NCI-H128 (cell line): ENCODE measurements at regions not wholly inside any gene's neighbourhood (a gene's known extent, or its start where the extent isn't known, plus 50 kb on each side); places are given as distances from the start of the nearest gene placed in this dataset.

ENCODE experiments used
- DNase-seq: peaks from one replicate; lab custom pipeline; 2025; ENCODE audit not compliant: unreplicated experiment; lab: John Stamatoyannopoulos, UW

DNA sequence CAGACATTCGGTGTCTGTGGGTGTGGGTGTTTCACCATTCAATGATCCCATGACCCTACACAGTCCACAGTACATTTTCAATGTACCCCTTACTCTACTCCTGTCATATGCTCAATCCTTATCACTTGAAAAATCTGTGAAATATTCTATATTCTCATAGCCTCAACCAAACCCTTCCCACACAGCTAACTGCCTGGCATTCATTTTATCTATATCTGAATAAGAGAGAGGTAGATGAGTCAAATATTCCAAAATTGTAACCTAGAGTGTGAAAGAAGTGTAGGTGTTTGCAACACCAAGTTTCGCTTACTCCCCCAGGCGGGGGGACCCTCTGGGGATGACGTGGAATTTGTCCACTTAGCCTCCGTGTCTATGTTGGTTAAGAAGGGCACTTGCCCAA, 354.8 kb downstream of the ETS1 start:
- no peak for DNase-seq

DNA sequence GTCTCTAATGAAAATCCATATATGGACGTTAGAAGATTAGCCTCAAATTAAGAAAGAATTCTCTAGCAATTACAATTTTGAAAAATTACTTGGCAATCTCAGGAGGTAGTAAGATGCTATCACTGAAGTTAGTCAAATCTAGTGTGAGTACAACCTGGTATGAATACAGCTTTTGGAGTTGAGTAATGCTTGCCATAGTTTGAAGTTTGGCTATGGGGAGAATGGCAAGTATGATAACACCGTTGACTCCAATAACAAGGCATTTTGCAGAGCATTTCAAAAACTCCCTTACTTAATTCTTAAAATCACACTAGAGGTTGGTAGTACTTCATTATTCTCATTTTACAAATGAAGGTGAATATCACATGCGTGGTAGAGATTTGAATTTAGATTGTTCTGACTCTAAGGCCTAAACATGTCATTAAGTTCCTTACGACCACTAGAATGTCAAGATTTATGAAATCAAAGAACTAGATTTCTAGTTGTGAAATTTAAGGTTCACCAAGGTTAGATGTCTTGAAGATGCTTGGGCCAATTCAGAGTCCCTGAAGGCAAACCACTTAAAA, 355.4 kb downstream of the ETS1 start:
- DNase-seq, result no peak

DNA sequence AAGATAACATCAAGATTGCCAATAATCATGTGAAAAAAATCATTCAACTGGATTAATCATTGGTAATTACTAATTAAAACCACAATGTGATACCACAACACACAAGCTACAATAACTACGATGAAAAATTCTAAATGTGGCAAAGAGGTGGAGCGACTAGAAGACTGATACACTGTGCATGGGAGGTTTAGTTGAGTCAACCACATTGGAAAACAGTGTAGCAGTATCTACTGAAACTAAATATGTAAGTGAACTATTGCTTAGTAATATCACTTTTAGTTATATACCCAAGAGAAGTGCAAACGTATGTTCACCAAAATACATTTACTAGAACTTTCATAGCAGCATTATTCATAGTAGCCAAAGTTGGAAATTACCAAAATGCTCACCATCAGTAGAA, 359.9 kb downstream of the ETS1 start:
- no peak for DNase-seq

DNA sequence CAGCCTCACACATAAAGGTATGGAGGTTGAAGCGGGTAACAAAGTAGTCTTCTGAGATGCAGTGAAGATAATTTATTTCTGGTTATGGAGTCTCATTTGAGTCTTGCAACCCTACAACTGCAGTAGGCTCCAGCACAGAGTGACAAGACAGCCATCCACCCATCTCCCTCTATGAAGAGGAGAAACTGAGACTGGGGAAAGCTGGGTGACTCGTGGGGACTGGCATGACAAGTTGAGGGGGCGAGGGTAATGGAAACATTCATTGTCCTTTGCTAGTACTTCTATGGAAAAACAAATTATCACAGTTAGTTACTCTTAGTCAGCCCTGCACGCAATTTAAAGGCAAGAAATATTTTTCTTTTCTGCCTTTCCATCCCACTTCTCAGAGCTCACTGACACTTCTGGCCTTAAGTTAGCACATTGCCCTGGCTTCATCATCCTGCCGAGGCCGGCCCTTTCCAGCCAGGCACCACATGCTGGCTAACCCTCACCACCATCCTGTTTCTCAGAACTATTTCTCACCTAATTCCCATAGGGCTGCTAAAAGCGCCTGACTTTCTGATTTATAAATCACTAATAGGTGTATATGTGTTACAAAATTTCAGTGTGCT, 361.1 kb downstream of the ETS1 start:
- no peak for DNase-seq

DNA sequence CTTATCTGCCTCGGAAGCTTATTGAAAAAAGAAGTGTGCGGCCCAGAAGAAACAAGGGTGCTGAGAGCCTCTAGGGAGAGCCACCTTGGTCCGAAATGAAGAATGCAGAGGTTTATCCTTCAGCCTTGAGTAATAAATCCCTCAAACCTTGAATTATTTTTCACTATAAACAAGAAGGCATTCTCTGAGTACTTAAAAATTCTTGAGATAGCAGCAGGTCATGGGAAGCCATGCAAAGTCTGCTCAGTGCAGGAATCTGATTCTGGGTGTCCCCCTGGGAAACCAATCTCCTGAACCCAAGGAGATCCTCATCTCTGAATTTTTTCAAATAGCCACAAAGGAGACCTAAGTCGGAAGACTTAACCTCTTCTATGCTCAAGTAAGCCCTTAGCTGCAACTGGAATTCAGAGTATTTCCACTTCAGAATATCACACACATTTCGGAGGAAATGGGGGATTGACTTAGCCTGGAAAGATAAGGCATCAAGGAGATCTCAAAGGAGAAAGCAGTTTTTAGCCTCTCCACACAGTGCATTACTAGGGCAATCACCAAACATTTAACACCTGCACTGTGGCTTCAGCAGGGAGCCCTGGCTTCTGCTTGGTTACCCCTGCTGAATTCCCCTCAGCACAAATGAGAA, 365.0 kb downstream of the ETS1 start:
- no peak for DNase-seq

DNA sequence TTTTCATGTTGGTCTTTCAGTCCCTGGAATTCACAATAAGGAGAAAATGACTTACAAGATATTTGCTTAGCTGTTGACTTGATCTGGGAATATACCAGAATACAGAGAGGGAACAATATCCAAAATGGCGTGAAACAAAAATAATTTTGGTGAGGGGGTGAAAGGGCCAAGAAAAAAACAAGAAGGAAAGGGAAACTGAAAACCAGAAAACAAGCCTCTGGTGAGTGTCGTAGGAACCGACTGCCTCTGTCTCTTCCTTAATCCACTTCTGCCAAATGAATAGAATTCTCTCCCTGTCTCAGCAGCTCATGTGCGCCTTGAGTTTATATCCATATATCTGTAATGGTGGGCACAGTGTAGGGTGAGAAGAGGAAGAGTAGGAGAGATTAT, 367.6 kb downstream of the ETS1 start:
- no peak for DNase-seq

DNA sequence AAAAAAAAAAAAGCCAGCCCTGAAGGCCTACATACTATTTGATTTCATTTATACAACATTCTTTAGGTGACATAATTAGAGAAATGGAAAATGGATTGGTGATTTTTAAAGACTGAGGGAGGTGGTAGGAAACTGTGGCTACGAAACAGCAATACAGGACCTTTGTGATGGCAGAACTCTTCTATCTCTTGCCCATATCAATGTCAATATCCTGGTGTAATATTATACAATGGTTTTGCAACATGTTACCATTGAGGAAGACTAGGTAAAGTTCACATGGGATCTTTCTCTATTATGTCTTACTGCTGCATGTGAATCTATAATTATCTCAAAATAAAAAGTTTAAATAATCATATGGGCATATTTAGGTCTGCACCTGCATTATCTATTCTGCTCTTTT, 371.2 kb downstream of the ETS1 start:
- no peak for DNase-seq

DNA sequence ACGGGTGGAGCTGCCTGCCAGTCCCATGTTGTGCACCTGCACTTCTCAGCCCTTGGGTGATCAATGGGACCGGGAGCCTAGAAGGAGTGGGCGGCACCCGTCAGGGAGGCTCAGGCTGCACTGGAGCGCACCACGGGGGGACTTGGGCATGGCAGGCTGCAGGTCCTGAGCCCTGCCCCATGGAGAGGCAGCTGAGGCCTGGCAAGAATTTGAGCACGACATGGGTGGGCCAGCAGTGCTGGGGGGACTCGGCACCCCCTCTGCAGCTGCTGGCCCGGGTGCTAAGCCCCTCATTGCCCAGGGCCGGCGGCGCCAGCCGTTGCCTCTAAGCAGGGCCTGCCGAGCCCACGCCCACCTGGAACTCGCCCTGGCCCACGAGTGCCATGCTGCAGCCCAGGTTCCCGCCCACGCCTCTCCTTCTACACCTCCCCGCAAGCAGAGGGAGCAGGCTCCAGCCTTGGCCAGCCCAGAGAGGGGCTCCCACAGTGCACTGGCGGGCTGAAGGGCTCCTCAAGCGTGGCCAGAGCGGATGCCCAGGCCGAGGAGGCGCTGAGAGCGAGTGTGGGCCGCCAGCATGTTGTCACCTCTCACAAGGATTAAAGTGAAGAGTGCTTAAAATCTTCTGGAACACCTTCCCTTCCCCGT, 372.0 kb downstream of the ETS1 start:
- no peak for DNase-seq

DNA sequence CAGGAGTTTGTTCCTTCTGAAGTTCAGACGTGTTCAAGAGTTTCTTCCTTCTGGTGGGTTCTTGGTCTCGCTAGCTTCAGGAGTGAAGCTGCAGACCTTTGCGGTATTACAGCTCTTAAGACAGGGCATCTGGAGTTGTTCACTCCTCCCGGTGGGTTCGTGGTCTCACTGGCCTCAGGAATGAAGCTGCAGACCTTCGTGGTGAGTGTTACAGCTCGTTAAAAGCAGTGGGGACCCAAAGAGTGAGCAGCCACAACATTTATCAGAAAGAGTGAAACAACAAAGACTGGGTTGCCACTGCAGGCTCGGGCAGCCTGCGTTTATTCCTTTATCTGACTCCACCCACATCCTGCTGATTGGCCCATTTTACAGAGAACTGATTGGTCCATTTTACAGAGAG, 373.1 kb downstream of the ETS1 start:
- no peak for DNase-seq

DNA sequence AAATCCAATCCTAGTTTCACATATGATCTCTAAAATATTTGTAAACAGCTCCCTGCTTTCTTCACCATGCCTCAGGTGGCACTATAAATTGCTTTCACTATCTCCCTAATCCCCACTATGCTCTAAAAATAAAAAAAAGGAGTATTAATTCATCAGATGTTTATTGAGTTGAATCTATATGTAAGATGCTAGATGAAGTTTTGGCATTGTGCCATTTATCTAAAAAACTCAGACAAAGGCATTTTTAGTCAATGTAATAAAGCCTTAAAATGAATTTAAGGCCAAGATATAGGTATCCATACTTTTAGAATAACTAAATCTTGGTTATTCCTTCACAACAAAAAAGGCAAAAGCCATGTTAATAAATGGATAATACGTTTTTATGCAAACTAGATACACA, 373.9 kb downstream of the ETS1 start:
- DNase-seq, result no peak

DNA sequence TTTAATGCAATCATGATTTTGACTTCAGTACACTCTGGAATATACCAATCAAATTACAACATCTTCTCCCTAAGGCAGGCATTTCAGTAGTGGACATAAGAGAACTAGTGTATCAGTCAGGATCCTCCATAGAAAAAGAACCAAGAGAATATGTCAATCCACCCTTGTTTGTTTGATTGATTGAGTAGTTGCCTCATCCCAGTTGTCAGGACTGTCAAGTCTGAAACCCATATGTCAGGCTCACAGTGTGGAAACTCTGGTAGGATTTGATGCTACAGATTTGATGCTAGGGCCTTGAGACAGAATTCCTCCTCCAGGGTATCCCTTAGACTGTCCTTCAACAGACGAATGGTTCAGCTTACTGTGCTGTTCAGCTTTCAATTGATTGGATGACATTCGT, 375.0 kb downstream of the ETS1 start:
- DNase-seq, result no peak

DNA sequence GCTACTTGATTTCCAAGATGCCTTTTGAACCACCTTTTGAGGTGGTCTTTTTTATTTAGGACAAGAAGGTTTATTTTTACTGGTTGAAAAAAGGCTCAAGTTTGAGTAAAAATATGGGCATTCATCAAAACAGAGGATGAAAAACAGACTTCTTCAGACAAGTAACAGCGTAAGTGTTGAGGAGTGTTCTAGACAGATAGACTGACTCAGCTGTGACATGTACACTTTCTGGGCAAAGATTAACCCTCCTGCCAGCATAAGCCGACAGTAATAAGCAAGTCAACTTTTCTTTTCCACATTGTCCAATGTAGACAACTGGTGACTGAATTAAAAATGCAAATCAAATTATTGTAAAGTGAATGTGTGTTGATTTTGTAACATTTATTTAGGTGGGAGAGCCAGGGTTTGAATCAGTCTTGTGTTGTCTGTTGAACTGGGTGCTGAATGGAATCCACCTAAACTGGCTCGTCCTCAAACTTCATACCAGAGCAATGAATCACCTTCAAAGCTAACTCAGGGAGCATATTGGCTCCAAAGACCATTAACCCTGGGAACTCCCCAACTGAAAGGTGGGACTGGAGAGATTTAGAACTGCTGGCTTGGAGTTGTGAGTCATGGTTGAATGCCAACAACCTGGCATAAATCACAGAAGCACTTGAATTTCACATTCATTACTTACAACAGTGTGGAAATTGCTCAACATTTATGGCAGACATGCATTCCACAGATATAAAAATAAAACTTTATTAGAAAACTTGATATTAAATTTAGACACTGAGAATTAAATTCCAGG, 377.0 kb downstream of the ETS1 start:
- DNase-seq, result no peak

DNA sequence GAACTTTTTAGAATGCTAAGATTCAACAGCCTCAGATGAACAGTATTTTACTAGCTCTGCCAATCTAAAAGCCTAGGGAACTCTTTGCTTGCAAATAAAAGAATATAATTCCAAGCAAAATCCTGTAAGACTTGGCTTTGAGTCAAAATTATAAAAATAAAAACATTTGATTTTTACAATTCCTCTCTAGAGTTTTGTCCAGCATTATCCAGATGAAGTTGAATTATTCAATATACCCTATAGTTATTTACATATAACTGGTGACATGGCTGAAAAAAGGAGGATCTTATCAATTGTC, 378.3 kb downstream of the ETS1 start:
- no peak for DNase-seq

DNA sequence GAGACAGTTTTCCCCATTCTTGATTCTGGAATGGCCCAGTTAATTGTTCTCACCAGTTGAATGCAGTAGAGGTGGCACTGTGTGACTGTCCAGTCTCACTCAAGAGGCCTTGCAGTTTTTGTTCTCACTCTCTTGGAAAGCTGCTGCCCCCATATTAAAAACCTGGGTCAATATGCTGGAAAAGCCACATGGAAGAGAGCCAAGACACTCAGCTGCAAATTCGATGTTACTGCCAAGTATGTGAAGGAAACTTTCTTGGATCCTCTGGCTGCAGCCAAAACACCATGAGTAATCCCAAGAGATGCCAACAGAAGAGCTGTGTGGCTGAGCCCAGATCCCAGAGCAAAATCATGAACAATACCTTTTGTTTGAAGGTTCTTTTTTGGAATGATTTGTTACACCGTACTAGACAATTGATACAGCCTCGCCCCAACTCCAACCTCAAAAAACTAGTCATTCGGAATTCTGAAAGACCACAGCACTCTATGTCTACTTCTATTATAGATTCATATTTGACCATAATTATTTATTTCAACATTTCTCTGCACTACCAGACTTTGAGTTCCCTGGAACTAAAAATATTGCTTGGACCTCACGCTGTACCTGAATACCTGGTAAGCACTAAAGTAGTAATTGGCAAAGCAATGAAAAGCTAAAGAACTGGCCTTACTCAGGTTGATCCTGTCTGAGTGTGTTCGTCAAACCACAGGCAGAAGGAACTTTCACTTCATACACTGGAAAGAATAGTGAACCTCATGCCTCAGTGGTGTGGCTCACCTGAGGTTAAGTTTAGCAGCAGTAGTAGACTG, 378.8 kb downstream of the ETS1 start:
- DNase-seq, result no peak

DNA sequence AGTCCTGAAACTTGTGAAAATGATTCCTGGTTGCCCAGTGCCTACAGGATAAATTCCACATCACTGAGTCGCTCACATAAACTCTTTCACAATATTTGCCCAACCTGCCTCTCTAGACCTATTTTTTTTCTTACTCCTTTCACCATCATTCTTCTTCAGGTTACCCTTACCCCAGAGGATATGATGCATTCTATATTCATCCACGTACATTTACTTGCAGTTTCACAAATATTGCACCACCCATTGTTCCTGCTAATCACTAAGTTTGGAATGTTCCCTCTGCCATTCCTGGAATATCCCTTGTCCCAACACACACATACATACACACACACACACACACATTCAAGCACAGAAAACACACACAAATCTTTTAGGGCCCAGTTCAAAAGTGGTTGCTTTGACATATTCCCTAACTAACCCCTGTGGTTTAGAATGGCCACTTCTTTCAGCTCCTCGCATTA, 379.5 kb downstream of the ETS1 start:
- DNase-seq, result no peak

DNA sequence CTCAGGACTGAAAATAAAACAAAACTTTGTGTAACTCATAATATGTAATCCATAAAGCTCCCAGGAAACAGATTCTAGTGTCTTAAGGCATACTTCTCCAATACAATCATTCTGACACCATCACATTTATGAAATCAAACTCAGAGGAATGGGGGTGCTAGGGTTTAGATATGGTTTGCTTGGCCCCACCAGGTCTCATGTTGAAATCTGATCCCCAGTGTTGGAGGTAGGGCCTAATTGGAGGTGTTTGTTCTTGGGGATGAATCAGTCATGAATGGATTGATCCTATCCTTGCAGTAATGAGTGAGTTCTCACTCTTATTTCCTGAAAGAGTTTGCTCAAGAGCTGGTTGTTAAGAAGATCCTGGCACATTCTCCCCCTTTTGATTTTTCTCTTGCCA, 380.9 kb downstream of the ETS1 start:
- no peak for DNase-seq

DNA sequence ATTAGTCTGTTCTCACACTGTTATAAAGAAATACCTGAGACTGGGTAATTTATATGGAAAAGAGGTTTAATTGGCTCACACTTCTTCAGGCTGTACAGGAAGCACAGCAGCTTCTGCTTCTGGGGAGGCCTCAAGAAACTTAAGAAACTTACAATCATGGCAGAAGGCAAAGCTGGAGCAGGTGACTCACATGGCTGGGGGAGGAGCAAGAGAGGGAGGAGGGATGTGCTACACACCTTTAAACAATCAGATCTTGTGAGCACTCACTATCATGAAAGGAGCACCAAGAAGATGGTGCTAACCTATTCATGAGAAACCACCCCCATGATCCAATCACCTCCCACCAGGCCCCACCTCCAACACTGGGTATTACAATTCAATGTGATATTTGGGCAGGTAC, 381.6 kb downstream of the ETS1 start:
- DNase-seq, result no peak

DNA sequence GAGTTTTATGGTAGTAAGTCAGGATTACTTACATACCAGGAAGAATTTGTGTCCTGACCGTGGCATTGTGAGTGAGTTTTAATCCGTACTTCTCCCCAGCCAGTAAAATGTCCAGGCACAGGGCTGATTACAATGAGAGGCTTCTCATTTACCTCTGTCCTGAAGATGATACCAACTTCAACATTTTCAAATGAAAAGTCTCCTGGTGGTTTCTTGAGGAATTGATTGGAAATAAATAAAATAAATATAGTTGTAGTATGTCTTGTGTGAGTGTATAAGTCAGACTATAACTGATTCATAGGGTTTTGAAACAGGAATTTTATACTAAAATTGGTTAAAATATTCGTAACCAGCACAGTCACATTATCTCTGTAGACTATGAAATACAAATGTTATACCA, 382.5 kb downstream of the ETS1 start:
- no peak for DNase-seq

DNA sequence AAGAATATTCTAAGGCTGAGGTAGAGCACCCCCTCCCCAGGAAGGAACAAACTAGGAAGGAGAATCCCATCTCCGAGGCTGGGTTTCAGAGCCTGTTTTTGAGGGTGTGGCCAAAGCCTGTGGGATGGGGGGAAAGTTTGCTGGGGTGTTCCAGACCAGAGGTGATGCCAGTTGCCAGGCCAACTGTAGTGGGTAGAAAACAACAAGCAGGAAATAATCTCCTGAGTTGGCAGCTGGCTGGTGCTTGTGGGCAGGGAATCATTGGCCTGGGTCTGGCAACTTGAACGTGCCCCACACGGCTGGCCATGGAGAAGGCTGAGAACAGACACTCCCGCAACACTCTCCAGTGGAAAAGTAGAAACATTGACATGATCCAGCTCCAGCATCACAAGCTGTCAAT, 385.6 kb downstream of the ETS1 start:
- no peak for DNase-seq

DNA sequence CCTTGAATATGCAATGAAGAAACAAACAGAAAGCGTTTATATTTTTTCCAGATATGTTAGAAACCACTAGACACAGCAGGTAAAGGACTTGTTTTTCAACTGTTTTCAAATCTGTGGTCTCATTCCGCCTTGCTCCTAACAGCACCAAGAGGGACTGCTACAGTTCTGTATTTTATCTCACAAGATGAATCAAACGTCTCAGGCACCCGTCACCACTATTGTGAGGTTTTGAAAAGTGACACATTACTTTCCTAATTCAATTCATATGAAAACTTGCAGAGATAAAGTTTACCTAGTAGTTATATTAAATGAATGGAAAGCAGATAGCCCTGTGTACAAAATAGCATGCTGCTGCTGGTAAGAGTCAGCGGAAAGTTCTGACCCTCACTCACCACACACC, 386.3 kb downstream of the ETS1 start:
- no peak for DNase-seq

DNA sequence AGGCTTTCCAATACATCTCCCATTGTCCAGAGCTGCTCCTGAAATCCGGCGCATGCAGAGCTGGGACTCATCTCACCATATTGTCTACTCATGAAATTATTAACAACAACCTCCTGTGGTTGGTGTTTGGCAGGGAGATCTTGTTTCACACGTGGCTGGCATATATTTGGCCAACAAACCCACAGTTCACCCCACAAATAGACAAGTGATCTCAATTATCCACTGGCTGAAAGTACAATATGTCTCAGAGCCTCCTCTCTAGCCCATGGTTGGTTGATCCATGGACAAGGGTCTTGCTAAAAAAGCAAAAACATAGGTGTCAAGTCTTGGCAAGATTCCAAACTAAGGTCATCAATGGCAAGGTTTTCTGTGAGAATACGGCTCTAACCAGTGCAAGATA, 386.9 kb downstream of the ETS1 start:
- no peak for DNase-seq
